SH-SY5Y (cell line): ENCODE measurements at regions not wholly inside any gene's neighbourhood (a gene's known extent, or its start where the extent isn't known, plus 50 kb on each side); places are given as distances from the start of the nearest gene placed in this dataset.

Source experiments
- GATA2 ChIP-seq: IDR thresholded peaks from 2 replicates; pipeline ENCODE4 v1.6.1; 2011; ENCODE audit warnings: mild to moderate bottlenecking, low read depth, low read length
- GATA3 ChIP-seq: IDR thresholded peaks from 2 replicates; pipeline ENCODE4 v1.6.1; 2011; ENCODE audit warnings: low read depth, mild to moderate bottlenecking, low read length, moderate library complexity

- no peak for TF ChIP-seq GATA2
- TF ChIP-seq GATA3: no peak
These were observed 370.7 kb upstream of the MGMT start for GRCh38 chr10:129096065-129096984.

DNA sequence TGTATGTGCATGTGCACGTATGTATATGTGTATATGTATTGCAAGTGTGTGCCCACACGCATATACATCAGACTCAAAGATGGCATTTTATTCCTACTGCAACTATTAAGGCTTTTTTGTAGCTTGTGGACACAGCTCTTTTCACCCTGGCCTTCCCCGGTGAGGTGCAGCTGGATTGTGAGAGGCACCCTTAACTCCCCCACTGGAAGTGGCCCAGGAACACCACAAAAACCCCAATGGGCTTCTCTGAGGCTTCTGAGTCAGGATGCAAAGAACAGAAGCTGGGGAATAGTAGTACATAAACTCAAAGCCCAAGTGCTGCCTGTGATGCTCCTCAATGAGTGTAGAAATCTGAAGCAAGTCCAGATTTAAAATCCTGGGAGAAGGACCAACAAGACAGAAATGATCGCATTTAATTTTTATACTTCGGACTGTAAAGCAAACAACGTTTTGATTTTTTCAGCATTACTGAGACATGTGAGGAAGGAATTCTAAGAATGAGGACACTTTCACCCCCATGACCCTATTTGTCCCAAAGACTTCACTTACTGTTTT lies 369.2 kb upstream of the MGMT start:
- TF ChIP-seq GATA2 (no peak), GATA3 (no peak)

DNA sequence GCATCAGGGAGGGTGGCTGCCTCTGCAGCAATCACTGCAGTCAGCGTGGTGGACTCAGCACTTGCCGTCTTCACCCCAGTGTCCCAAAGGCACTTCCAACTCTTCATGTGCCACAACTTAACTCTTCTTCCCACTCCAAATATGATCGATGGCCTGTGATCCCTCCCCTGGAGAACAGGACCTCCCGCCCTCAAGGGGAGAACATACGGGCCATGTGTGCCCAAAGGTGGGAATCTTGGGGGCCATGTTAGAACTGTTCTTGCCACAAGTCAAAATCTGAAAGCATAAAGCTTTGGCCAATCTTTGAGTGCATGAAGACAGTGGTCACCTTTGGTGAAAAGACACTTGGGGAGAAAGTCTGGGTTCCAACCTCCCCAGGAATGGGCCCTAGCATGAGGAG lies 368.5 kb upstream of the MGMT start:
- no peak for TF ChIP-seq GATA3
- no peak for TF ChIP-seq GATA2

GRCh38 chr10:129099486-129099885 lies 367.6 kb upstream of the MGMT start:
- no peak for TF ChIP-seq GATA3
- no peak for TF ChIP-seq GATA2

DNA sequence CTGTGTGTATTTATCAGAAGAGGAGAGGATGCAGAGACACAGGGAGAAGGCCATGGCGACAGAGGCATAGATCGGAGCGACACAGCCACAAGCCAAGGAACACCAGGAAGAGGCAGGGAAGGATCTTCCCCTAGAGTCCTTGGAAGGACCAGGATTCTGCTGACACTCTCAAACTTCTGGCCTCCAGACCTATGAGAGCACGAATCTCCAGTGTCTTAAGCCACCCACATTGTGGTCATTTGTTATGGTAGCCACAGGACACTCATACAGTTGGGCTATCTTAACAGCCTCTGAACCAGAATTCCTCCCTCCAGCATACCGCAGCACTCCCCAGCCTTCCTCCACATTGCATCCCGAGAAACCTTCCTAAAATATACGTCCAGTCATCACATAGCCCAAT lies 367.0 kb upstream of the MGMT start:
- TF ChIP-seq GATA2 (no peak), GATA3 (no peak)

DNA sequence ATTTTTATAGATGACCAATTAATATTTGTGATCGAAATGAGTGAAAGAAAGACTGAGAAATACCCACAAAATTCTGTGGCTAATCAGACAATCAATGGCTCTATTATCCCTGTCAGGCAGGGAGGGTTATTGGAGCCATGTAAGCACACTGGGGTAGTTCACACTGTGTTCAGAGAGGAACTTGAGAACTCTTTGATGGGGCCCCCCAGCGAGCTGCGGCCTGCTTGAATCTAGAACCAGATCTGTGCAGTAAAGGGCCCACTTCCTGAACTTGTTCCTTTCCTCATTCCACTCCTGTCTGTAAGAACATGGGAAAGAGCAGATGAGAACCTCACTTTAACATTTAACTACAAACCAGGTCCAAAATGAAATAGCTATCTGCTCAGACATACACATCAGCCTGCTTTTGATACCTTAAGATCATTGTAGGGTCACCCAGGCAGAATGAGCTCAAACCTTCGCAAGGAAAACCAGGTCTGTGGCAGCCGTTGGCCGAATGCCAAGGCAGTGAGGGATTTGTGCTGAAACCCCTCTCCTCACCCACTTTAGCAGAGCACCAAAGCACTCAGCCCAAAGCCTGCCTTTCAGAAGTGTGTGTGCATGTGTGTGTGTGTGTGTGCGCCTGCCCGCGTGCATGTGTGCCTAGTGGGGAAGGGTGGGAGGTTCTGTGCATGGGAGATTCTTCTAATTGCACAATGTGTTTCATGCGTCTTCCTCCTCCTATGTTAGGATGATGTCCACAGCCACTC lies 365.6 kb upstream of the MGMT start:
- TF ChIP-seq GATA3 (no peak), GATA2 (no peak)

- TF ChIP-seq GATA2: no peak
- TF ChIP-seq GATA3: no peak
These were observed 363.9 kb upstream of the MGMT start for GRCh38 chr10:129102906-129103693.

- TF ChIP-seq GATA3 (no peak), GATA2 (no peak)
These were observed 362.6 kb upstream of the MGMT start for GRCh38 chr10:129104266-129105045.

- TF ChIP-seq GATA2: no peak
- no peak for TF ChIP-seq GATA3
These were observed 361.8 kb upstream of the MGMT start for GRCh38 chr10:129105266-129105665.

DNA sequence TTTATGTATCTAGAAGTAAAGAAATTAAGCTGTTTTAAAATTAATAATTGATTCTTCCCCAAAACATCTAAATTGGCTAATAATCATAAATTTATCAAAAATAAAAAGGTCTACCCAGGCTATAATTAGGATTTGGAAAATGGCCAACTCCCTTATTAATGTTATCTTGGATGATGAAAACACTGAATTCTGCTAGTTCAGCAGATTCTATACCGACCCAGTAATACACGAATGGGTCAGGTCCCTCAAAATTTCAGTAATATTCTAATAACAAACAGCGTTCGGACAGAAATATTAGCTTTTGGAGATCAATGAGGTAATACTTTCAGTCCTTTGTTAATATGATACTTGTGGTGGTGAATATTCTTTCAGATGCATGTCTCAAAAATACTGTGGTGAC lies 360.7 kb upstream of the MGMT start:
- no peak for TF ChIP-seq GATA3
- TF ChIP-seq GATA2: no peak

- no peak for TF ChIP-seq GATA3
- TF ChIP-seq GATA2: no peak
These were observed 359.5 kb upstream of the MGMT start for GRCh38 chr10:129107525-129107924.

- TF ChIP-seq GATA2 (no peak), GATA3 (no peak)
These were observed 358.7 kb upstream of the MGMT start for GRCh38 chr10:129108378-129108777.

- TF ChIP-seq GATA2: no peak
- no peak for TF ChIP-seq GATA3
These were observed 358.0 kb upstream of the MGMT start for GRCh38 chr10:129108994-129109393.
